ENCODE measurements at regions not wholly inside any gene's neighbourhood (a gene's known extent, or its start where the extent isn't known, plus 50 kb on each side); places are given as distances from the start of the nearest gene placed in this dataset.

- intact Hi-C loops (cut with DNase I; ENCODE audit: low total_unique reads): no loop called here
- 26 to 65% methylated on average over 1 of the region's 1 CpG for WGBS, 2 donors
- no peak for DNase-seq (ENCODE audit: low spot score in 2 of 2)
Observed at GRCh38 chr14:89588840-89589296, 171.8 kb upstream of the FOXN3 start.

GRCh38 chr14:89588016-89588415 is 171.0 kb upstream of the FOXN3 start:
- intact Hi-C loops (cut with DNase I; ENCODE audit: low total_unique reads): no loop called here
- 86 to 87% methylated on average over 5 of the region's 5 CpGs for WGBS, 2 donors

More at GRCh38 chr14:89588840-89589296, 171.8 kb upstream of the FOXN3 start:
- TF ChIP-seq POLR2A (IDR thresholded peaks at IDR 0.05) (no peak), CTCF (IDR thresholded peaks at IDR 0.05) (no peak)
- no peak overlapping the region for H3K4me3 ChIP-seq (ENCODE audit: low read depth, poor library complexity, severe bottlenecking)

GRCh38 chr14:89587136-89587420 is 170.0 kb upstream of the FOXN3 start:
- no peak for DNase-seq (ENCODE audit: low spot score in 2 of 2)
- H3K4me3 ChIP-seq (ENCODE audit: low read depth, poor library complexity, severe bottlenecking): no peak overlapping the region
- TF ChIP-seq POLR2A (IDR thresholded peaks at IDR 0.05) (no peak), CTCF (IDR thresholded peaks at IDR 0.05) (no peak)
- intact Hi-C loops (cut with DNase I; ENCODE audit: low total_unique reads): no loop called here
- WGBS, 2 donors: 92 to 94% methylated on average over 5 of the region's 5 CpGs

More at GRCh38 chr14:89588016-89588415, 171.0 kb upstream of the FOXN3 start:
- no peak for DNase-seq (ENCODE audit: low spot score in 2 of 2)
- no peak for TF ChIP-seq CTCF (IDR thresholded peaks at IDR 0.05)
- H3K4me3 ChIP-seq (ENCODE audit: low read depth, poor library complexity, severe bottlenecking): no peak overlapping the region

- H3K4me3 ChIP-seq (ENCODE audit: low read depth, poor library complexity, severe bottlenecking): no peak overlapping the region
- intact Hi-C loops (cut with DNase I; ENCODE audit: low total_unique reads): no loop called here
- DNase-seq (ENCODE audit: low spot score in 2 of 2): peak in 1 of 2 donors; percentile 37
- 89 to 90% methylated on average over 5 of the region's 5 CpGs for WGBS, 2 donors
- TF ChIP-seq CTCF (IDR thresholded peaks at IDR 0.05) (no peak), POLR2A (IDR thresholded peaks at IDR 0.05) (no peak)
Observed at GRCh38 chr14:89586258-89587135, 169.5 kb upstream of the FOXN3 start.

- 61 to 72% methylated on average over 4 of the region's 4 CpGs for WGBS, 2 donors
- DNase-seq (ENCODE audit: low spot score in 2 of 2): peak in 1 of 2 donors; percentile 29
Observed at GRCh38 chr14:89578156-89578555, 161.1 kb upstream of the FOXN3 start.

More at GRCh38 chr14:89578156-89578555, 161.1 kb upstream of the FOXN3 start:
- TF ChIP-seq POLR2A (IDR thresholded peaks at IDR 0.05) (no peak), CTCF (IDR thresholded peaks at IDR 0.05) (no peak)
- intact Hi-C loops (cut with DNase I; ENCODE audit: low total_unique reads): no loop called here
- H3K4me3 ChIP-seq (ENCODE audit: low read depth, poor library complexity, severe bottlenecking): no peak overlapping the region
